ENCODE measurements at regions not wholly inside any gene's neighbourhood (a gene's known extent, or its start where the extent isn't known, plus 50 kb on each side); places are given as distances from the start of the nearest gene placed in this dataset.
A peak's percentile ranks its signal among the peaks of the same experiment; 100 is the strongest.

DNA sequence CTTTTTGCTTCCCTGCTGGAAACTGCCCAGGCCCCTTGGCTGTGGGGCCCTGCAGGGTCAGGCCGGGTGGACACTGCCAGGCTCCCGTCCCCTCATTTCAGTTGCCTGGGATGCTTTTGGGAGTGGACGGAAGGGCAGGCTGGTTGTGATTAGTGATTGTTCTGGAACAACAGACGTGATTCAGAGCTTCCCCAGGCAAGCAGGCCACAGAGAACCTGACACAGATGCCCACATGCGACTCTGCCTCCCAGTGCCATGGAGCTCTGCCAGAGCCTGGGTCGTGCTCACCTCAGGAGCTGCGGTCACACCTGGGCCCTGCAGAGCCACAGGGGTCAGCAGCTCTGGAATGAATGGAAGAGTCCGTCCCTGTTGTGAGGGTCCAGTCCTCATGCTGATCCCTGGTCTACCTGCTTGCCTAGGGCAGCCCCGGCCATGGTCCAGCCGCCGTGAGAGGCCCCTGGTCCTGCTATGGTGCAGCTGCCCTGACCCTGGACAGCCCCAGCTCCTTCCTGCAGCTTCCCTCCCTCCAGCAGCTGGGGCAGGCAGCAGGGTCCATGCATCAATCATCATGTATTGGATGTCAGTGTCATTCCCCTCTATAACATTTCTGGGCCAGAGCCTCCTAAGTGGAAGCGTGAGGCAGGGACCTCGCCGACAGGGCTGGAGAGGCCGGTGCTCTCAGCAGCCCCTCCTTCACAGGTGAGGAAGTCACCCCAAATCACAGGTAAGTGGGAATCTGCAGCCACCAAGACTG is 518.6 kb upstream of the MYT1L start:
- in situ Hi-C loops (cut with MboI; ENCODE audit: low pct_unique_long_range_greater_than_20kb, low sequenced_read_pairs): no loop called here
- no peak for DNase-seq

DNA sequence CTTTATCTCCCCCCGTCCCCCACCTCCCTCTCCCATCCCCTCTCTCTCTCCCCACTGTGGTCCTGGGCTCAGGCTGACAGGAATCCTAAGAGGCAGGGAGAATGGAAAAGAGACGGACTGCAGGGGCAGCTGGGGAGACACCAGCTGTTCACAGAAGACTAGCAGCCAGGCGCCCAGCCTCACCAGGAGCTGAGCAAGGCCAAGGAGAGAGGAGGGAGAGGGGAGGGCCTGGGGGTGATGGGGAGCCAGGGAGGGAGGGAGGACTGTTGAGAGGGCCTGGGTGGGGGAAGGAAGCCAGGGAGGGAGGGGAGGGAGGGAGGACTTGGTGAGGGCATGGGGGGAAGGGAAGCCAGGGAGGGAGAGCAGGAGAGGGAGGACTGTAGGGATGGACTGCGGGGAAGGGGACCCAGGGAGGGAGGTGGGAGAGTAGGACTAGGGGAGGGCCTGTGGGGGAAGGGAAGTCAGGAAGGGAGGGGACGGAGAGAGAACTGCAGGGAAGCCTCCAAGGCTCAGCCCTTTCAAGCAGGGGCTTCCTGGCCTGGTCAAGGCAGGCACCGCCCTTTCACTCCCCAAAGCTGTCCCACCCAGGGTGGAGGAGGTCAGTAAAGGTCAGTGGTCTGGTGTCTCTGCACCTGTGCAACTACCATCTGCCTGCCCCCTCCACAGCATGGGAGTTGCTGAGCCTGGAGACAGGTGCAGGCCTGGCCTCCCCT is 517.7 kb upstream of the MYT1L start:
- in situ Hi-C loops (cut with MboI; ENCODE audit: low pct_unique_long_range_greater_than_20kb, low sequenced_read_pairs): no loop called here
- DNase-seq: no peak

DNA sequence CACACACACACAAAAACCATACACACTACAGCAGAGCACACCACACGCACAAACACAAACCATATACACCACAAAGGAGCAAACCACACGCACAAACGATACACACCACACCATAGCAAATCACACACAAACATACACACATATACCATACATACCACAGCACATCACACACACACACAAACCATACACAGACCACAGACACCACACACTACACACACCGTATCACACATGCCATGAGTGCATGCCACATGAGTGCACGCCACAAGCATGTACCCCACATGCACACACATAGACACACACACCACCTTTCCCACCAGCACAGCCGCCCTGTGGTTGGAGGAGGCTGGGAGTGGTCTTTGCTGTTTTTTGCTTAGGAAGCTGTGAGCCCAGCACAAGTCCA is 517.1 kb upstream of the MYT1L start:
- in situ Hi-C loops (cut with MboI; ENCODE audit: low pct_unique_long_range_greater_than_20kb, low sequenced_read_pairs): no loop called here
- DNase-seq: no peak

DNA sequence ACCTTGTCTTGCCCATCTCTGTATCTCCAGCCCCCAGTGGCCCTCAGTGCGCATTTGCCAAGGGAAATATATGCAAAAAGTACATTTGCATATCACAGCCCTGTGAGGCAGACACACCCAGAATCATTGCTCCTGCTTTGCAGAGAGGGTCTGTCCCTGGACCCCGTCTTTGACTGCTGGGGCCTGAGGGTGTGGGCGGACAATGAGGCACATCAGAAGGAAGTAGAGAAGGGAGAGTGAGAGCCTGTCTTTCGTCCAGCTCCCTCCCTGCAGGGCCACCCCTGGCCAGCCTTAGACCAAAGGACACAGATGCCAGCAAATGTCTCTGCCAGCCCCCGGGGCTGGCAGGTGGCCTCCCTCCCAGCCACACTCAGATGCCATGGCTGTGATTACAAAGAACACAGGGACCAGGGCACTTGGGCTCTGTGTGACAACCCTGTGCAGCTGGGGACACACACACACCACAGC is 516.2 kb upstream of the MYT1L start:
- in situ Hi-C loops (cut with MboI; ENCODE audit: low pct_unique_long_range_greater_than_20kb, low sequenced_read_pairs): no loop called here
- no peak for DNase-seq

DNA sequence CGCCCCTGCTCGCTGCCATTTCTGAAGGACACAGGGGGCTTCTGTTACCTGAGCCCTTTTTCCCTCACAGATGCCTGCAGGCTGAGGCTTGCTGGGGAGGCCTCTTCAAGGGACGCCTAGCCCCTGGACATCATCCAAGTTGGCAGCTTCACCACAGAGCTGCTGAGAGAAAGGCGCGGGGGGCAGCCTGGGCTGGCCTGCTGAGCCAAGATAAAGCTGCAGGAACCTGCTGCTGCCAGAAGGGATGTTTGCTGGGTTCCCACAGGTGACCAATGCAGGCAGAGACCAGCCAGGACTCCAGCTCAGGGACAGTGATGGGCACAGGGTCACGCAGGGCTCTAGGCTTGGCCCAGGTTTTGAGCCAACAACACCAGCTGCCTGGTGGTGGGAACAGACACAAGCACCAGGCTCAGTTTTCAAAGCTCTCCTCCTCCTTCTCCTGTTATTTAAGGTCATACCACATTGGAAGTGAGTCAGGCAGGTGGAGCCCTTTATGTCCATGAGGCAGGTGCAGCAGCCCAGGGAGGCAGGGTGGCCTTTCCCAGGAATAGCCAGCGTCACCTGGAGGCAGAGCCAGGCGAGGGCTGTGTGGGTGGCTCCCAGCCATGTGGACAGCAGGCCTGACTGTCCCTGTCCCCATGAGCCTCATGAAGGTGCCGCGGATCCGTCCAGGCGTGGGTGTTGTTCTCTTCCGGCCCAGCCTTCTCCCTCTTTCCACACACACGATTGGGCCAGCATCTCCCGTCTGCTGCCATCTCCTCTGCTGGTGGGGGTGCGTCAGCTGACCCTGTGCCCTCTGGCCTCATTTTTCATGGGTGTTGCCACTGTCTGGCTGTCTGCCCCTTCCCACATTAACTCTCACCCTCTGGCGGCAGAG is 515.5 kb upstream of the MYT1L start:
- in situ Hi-C loops (cut with MboI; ENCODE audit: low pct_unique_long_range_greater_than_20kb, low sequenced_read_pairs): no loop called here
- no peak for DNase-seq

DNA sequence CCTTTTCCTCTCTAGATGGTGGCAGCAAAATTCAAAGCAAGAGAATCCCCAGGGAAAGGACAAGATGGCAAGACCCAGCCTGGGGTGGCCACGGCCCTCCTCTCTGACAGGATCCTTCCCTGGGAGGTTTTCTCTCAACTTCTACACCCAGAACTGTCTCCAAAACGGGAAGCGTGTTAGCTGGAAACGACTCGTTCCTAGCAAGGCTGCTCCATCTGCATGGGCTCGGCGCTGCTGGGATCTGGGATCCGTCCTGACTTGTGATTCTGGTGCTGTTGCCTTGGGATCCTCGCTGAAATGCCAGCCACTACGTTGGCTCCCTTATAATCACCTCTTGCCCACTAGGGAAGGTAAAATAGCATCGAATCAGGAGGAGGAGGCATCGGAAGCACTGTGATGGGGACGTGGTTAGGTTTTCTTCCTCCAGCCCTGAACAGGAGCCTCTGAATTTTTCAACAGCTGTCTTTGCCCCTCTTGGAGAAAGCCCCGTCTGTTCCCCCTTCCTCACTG is 514.8 kb upstream of the MYT1L start:
- in situ Hi-C loops (cut with MboI; ENCODE audit: low pct_unique_long_range_greater_than_20kb, low sequenced_read_pairs): no loop called here
- no peak for DNase-seq

DNA sequence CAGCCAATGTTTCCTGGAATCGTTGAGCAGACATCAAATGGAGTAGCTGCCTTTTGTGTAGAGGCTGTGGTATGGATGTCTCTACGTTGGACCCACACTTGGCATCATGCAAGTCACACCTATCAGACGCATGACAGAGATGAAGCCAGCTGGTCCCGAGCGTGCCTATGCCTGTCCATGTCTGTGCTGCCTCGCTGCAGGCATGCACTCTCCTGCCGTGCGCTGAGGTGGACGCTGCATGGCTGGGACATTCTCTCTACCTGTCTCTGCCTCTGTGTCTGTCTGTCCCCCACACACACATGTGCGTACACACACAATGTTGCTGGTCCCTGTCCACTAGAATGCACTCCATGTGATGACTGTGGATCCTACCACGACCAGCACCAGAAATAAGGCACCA is 514.2 kb upstream of the MYT1L start:
- in situ Hi-C loops (cut with MboI; ENCODE audit: low pct_unique_long_range_greater_than_20kb, low sequenced_read_pairs): no loop called here
- no peak for DNase-seq

DNA sequence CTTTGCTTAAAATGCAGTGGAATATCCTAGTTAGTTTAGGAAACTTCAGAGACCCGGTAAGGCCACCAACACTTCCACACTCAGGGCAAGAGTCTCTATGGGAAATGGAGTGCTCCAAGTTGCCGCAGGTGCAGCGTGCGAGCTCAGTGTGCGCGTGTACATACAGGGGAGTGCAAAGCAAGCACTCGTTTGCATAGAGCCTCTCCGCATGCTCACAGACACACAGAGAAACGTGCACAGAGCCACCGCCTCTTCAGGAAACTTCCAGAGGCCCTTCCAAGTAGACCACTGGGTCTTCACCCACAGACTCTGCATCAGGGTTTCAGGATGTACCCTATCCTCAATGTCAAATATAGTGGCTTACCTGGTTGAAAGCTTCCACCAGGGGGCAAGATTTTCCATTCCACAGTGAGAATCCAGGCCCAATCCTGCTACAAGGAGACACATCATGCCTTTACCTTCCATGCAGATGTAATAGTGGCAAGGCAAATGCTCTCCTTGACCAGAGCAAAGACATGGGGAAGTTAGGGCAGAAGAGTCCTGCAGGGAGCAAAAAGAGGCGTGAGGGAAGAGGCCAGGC is 513.0 kb upstream of the MYT1L start:
- in situ Hi-C loops (cut with MboI; ENCODE audit: low pct_unique_long_range_greater_than_20kb, low sequenced_read_pairs): no loop called here
- peak; percentile 8 for DNase-seq

DNA sequence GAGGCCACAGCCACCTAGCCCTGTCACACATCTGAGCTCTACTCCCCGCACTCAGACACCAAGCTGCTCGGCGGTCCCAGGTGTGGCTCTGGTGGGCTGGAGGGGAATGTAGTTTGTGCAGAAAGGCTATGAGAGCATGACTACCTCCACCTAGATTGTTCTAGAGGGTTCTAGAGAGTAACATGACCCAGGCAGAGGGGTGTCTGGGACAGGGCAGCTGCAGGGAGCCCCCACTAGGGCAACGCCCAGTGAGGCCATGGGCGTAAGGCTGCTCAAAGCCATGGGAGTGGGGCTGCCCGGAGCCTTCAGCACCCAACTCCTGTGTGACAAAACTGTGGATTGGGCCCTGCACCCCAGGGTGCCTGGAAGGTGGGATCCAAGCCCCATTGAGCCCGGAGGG is 511.4 kb upstream of the MYT1L start:
- in situ Hi-C loops (cut with MboI; ENCODE audit: low pct_unique_long_range_greater_than_20kb, low sequenced_read_pairs): no loop called here
- DNase-seq: no peak

DNA sequence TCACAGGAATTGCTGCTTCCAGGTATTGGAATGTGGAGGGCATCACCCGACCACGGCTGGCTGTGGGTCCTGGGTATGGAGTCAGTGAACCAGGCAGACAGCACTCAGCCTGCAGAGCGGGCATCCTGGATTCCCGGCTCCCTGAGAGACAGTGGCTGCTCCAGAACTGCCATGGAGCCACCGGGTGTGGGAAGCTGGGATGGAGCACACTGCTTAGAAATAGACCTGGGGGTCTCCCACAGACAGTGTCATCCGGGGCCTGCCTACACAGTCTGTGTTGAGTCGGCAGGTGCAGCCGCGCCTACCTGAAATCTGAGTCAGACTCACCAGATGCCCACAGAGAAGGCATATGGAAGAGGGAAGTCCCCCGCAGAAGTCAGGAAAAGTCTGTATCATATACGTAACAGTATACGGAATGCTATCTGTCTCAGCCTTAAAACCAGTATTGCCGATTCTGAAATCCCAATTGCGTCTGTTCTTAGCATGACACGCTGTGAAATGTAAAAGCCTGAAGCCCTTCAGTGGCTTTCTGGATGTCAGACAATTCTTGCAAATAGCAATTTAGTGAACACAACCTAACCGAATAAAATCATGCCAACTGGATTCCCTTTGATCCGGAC is 509.7 kb upstream of the MYT1L start:
- no peak for DNase-seq
- in situ Hi-C loops (cut with MboI; ENCODE audit: low pct_unique_long_range_greater_than_20kb, low sequenced_read_pairs): no loop called here

DNA sequence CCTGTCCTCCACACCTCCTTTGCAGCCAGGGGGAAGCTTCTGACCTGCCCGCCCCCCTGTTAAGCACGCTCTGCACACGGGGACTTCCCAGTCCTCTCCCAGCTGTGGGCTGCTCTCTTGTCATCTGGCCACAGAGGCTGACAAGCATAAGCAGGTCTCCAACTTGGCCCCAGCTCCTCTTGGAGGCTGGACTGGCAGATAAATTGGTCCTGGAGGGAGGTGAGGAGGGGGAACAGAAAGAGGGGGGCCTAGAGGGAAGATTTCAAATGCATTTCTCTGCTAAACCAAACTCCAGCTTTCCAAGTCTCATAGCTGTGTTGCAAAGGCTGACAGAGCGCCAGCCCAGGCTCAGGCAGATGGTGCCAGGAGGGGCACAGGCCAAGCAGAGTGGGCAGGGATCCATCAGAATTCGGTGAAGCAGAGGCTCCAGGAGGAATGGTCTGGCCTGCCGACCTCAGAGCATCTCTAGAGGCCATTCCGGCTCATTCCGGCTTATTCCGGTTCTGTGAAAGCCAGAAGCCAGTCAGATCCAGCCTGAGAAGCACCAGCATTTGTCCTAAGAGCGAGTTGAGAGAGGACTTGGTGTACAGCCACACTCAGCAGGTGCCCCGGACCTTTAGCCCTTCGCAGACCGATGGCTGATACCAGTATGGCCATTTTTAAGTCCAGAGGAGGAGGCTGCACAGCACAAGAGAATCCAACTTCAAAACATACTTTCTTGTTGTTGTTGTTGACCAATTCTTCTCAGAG is 508.9 kb upstream of the MYT1L start:
- DNase-seq: no peak
- in situ Hi-C loops (cut with MboI; ENCODE audit: low pct_unique_long_range_greater_than_20kb, low sequenced_read_pairs): no loop called here

DNA sequence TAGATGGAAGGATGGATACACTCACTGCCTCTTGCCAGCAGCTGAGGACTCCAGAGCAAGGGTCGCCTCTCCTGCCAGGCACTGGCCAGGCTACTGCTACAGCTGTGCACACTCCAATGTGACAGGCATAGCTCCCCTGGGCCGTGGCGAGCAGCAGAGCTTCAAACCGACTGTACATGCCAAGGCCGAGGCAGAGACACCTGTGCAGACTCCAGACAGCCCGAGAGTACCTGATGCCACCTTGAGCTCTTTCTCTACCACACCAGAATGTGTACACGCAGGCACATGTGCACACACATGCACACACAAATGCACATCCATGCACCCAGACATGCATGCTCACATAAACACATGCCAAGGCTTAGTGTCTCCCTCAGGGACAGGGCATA is 508.3 kb upstream of the MYT1L start:
- no peak for DNase-seq
- in situ Hi-C loops (cut with MboI; ENCODE audit: low pct_unique_long_range_greater_than_20kb, low sequenced_read_pairs): no loop called here

DNA sequence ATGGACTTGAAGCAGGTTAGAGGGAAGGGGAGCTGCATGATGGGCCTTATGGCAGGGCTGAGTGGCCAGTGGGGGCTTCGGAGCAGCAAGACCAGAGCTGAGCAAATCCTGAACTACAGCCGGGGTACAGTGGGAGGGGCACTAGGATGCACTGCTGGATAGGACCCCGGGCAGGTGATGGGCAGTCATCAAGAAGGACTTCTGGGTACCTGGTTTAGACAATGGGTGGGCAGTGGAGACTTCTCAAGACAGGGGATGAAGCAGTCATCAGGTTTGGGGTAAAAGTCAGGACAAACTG is 507.4 kb upstream of the MYT1L start:
- in situ Hi-C loops (cut with MboI; ENCODE audit: low pct_unique_long_range_greater_than_20kb, low sequenced_read_pairs): no loop called here
- DNase-seq: no peak

DNA sequence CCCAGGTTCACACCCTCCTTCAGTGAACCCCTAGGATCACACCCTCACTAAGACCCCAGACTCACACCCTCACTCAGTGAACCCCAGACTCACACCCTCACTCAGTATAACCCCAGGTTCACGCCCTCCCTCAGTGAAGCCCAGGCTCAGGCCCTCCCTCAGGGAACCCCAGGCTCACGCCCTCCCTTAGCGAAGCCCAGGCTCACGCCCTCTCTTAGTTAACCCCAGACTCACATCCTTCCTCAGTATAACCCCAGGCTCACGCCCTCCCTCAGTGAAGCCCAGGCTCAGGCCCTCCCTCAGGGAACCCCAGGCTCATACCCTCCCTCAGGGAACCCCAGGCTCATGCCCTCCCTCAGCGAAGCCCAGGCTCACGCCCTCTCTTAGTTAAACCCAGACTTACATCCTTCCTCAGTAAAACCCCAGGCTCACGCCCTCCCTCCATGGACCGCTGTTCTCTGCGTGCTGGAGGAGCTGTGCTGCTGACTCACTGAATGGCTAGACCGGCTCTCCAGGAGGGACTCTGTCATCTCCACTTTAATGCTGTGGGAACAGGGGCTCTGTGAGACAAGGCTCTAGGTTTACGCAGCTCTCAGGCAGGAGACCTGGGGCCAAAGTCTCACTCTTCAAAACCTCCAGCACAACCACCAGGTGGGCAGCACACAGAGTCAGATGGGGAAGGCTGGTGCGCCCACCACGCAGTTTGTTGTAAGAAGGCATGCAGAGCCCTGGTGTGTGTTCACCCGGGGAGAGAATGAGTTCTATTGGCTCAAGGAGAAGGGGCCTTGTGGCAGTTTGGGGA is 506.9 kb upstream of the MYT1L start:
- in situ Hi-C loops (cut with MboI; ENCODE audit: low pct_unique_long_range_greater_than_20kb, low sequenced_read_pairs): no loop called here
- no peak for DNase-seq

DNA sequence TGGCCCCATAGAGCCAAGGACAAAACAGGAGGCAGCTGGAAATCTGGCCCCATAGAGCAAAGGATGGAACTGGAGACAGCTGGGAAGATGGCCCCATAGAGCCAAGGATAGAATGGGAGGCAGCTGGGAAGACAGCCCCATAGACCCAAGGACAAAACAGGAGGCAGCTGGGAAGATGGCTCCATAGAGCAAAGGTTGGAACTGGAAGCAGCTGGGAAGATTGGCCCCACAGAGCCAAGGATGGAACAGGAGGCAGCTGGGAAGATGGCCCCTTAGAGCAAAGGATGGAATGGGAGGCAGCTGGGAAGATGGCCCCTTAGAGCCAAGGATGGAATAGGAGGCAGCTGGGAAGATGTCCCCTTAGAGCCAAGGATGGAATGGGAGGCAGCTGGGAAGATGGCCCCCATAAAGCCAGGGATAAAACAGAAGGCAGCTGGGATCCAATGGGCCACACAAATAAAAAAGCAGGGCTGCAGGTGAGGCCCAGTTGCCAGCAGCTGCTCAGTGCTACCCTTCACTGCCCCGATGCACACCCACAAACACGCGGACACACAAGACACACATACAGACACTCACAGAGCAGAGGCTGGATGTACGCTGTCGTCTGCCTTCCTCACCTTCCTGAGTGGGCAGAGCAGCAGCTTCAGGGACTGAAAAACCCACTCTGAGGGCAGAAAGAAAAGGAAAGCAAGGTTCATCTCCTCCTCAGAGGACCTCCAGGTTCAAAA is 505.4 kb upstream of the MYT1L start:
- in situ Hi-C loops (cut with MboI; ENCODE audit: low pct_unique_long_range_greater_than_20kb, low sequenced_read_pairs): no loop called here
- DNase-seq: no peak

DNA sequence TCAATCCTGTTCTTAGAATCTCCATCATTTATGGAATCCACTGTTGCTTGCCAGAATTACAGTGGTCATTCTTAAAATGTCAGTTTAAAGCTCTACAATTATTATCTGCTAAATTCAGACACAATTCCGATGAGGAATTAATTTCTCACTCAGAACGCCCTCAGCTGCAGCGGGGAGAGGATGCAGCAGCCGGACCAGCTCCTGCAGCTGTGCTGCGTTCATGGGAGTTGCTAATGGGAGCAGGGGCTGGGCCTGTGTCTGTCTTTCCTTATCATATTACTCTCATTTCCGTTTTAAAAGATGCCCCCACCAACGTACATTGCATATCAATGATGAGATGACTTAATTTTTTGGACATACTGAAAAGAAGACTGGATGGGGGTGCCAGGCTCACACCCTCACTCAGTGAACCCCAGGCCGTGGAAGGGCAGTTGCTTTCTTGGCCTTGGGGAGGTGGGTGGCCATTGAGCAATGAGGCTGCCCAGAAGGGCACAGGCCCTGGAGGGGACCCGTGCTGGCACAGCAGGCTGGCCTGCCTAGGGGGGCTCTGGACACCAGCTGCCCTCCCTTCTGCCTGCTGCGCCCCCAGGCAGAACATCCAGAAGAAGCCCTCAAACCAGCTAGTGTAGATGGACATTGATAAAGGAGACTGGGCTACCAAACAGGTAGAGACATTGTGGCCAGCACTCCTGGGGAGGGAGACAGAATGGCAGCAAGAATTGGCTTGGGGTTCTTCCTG is 503.6 kb upstream of the MYT1L start:
- no peak for DNase-seq
- in situ Hi-C loops (cut with MboI; ENCODE audit: low pct_unique_long_range_greater_than_20kb, low sequenced_read_pairs): no loop called here

DNA sequence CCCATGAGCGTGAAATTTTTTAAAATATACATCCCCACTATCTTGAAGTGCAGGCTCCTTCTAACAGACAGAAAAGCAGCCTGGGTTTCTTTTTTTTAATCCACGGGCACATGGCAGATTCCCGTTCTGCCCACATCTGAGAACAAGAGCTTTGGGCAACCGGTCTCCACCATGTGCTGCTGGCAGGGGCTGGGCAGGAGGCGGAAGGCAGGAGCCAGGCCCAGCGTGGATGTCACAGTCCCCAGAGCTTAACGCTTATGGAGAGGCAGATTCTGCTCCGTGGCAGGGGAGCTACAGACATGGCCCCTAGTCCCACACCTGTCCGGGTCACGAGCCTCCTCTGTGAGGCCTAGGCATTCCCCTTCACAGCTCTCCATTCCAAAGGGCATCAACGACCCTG is 503.0 kb upstream of the MYT1L start:
- no peak for DNase-seq

More for the DNA sequence above, 503.0 kb upstream of the MYT1L start:
- in situ Hi-C loops (cut with MboI; ENCODE audit: low pct_unique_long_range_greater_than_20kb, low sequenced_read_pairs): no loop called here
